Muscle of back (tissue), 3 donors: ENCODE measurements at regions not wholly inside any gene's neighbourhood (a gene's known extent, or its start where the extent isn't known, plus 50 kb on each side); places are given as distances from the start of the nearest gene placed in this dataset.

ENCODE experiments used
- DNase-seq, 3 donors: peaks; one replicate each; pipeline versions ENCODE4 v3.0.0 to v3.0.0-alpha.2; 2013

DNA sequence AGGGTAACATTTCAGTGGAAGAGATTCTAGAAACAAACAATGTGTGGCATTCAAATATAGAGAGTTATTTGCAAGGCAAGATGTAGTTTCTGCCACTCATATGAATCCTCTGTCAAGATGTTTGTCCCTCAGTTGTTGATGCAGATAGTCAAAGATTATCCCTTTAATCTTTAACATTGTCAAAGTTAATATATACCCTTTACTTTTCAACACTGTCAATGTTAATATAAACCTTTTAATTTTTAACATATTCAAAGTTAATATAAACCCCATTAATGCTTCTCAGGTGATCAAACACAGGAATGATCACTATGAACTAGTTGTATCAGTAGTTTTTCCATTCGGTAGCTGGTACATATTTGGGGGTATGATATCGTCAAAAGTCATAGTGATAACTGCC is 51.9 kb upstream of the PICALM start:
- DNase-seq = no peak

DNA sequence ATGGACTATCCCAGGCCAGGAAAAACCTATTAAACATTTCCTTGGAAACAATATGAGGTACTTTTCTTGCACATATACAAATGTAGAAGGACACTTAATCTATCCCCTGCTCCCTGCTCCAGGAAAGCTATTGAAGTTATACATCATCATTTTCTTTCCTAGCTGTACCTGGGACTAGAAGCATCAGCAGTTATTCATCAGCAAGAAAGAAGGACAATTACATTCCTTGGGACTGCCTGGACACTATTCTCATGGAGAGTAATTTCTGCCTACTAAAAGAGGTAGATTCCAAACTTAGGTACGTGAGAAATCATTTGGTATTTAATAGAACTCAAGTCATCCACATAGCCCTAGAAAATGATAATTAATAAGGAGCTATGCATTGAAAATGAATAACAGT is 51.0 kb upstream of the PICALM start:
- DNase-seq = no peak

- DNase-seq = no peak
These were observed 50.2 kb upstream of the PICALM start for GRCh38 chr11:86119077-86119476.
